ENCODE measurements at regions not wholly inside any gene's neighbourhood (a gene's known extent, or its start where the extent isn't known, plus 50 kb on each side); places are given as distances from the start of the nearest gene placed in this dataset.

- Histone ChIP-seq H4K8ac (replicated peaks; ENCODE audit: insufficient read length, low read depth, low read length) (no peak overlapping the region), H3K18ac (ENCODE audit: insufficient read length, low read depth, low read length) (no peak overlapping the region), H2BK12ac (ENCODE audit: insufficient read length, low read depth, low read length) (no peak overlapping the region), H3K4me2 (ENCODE audit: insufficient read depth, insufficient read length, low read length) (no peak overlapping the region), H4K20me1 (ENCODE audit: control insufficient read depth, insufficient read depth, insufficient read length) (no peaks in the 10 kb centered on the region), H2BK5ac (ENCODE audit: insufficient read length, low read length) (no peak overlapping the region), H3K14ac (ENCODE audit: insufficient read depth, low read length) (no peak overlapping the region), H4K91ac (ENCODE audit: insufficient read length, low read depth, low read length) (no peak overlapping the region), H4K5ac (ENCODE audit: insufficient read length, low read depth, low read length) (no peak overlapping the region), H3K23me2 (ENCODE audit: insufficient read length, low read depth, low read length, poor library complexity, severe bottlenecking) (no peaks in the 10 kb centered on the region), H2BK20ac (ENCODE audit: low read depth, low read length, poor library complexity, severe bottlenecking) (no peak overlapping the region), H3K9ac (ENCODE audit: extremely low read depth, insufficient read length, low read length) (no peak overlapping the region), H2BK15ac (ENCODE audit: low read depth, low read length) (no peak overlapping the region), H3K23ac (ENCODE audit: insufficient read length, low read depth, low read length) (no peak overlapping the region), H3K9me3 (ENCODE audit: control insufficient read depth, low read depth, low read length) (no peaks in the 10 kb centered on the region), H3T11ph (ENCODE audit: low read length) (no peak overlapping the region), H3K79me1 (ENCODE audit: insufficient read depth, low read depth, low read length, poor library complexity, severe bottlenecking) (no peaks in the 10 kb centered on the region), H3K79me2 (ENCODE audit: insufficient read depth, low read length) (no peaks in the 10 kb centered on the region), H2BK120ac (ENCODE audit: low read depth, low read length, poor library complexity, severe bottlenecking) (no peak overlapping the region), H3K4me1 (ENCODE audit: insufficient read depth, low read length) (no peaks in the 10 kb centered on the region; the same call in 1 of the 2 replicates), H3K27me3 (ENCODE audit: insufficient read depth, low read length) (no peaks in the 10 kb centered on the region), H3K27ac (ENCODE audit: insufficient read length, low read depth, low read length) (no peak overlapping the region), H2AK5ac (ENCODE audit: insufficient read length, low read length) (no peak overlapping the region), H3K56ac (ENCODE audit: insufficient read length, low read depth, low read length) (no peak overlapping the region), H3K4ac (ENCODE audit: low read depth, low read length) (no peak overlapping the region), H2AFZ (ENCODE audit: low read length) (no peak overlapping the region)
- no CpG with 5 or more reads among the region's 6 CpGs for WGBS (ENCODE audit: extremely low coverage, insufficient read length, low lambda C conversion rate)
- Mint-ChIP-seq H3K27ac (no peak overlapping the region), H3K4me3 (no peak overlapping the region), H3K4me1 (peaks cover 3 to 9% of the 10 kb centered on the region in 2 experiments), H3K9me3 (no peaks in the 10 kb centered on the region), H3K27me3 (ENCODE audit: low read depth) (no peaks in the 10 kb centered on the region; the same call in 1 of the 2 replicates), H3K36me3 (ENCODE audit: insufficient read depth in 1 of 3, low read depth in 3 of 3) (peaks cover 0 to 4% (median 0%) of the 10 kb centered on the region in 3 experiments; a peak in 1 of 7 replicates)
- TF ChIP-seq, protein P1, sequence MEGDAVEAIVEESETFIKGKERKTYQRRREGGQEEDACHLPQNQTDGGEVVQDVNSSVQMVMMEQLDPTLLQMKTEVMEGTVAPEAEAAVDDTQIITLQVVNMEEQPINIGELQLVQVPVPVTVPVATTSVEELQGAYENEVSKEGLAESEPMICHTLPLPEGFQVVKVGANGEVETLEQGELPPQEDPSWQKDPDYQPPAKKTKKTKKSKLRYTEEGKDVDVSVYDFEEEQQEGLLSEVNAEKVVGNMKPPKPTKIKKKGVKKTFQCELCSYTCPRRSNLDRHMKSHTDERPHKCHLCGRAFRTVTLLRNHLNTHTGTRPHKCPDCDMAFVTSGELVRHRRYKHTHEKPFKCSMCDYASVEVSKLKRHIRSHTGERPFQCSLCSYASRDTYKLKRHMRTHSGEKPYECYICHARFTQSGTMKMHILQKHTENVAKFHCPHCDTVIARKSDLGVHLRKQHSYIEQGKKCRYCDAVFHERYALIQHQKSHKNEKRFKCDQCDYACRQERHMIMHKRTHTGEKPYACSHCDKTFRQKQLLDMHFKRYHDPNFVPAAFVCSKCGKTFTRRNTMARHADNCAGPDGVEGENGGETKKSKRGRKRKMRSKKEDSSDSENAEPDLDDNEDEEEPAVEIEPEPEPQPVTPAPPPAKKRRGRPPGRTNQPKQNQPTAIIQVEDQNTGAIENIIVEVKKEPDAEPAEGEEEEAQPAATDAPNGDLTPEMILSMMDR (conservative IDR thresholded peaks at IDR 0.05), result no peak
- no peak for DNase-seq
These were observed 93.8 kb upstream of the DOCK9 start for GRCh38 chr13:99071666-99072065.
